AG04450 (cell line): ENCODE measurements at regions not wholly inside any gene's neighbourhood (a gene's known extent, or its start where the extent isn't known, plus 50 kb on each side); places are given as distances from the start of the nearest gene placed in this dataset.

Experiments used
- CTCF ChIA-PET: fragments of 300-600, 350-600 bp; formaldehyde crosslinking; extraction: SDS; loops from one replicate; lab custom pipeline; 2022; ENCODE audit warnings: antibody characterized with exemption, inconsistent platforms; lab: Charles Lee
- POLR2A ChIA-PET: fragments of 350-600 bp; formaldehyde crosslinking; extraction: SDS; loops from one replicate; lab custom pipeline; 2021; ENCODE audit warnings: antibody characterized with exemption, inconsistent platforms; lab: Yijun Ruan, JAX
- DNase-seq: peaks from one replicate; pipeline ENCODE4 v3.0.0-alpha.2; 2011; ENCODE audit warnings: low read depth, low spot score
- H3K27ac ChIP-seq: one replicate; pipeline ENCODE4 v1.5.1; 2012; ENCODE audit warnings: low read depth, low read length, control low read depth
- H3K27me3 ChIP-seq: one replicate; pipeline ENCODE4 v1.6.0; 2012; ENCODE audit warnings: low read length; ENCODE audit not compliant: control insufficient read depth, insufficient read depth
- H3K4me3 ChIP-seq: 2 replicates; pipeline ENCODE4 v1.5.1; 2011; ENCODE audit warnings: mild to moderate bottlenecking, low read depth, low read length, control low read depth
- H3K9me3 ChIP-seq: 2 replicates; pipeline ENCODE4 v1.5.1; 2012; ENCODE audit warnings: low read length; ENCODE audit not compliant: control insufficient read depth, insufficient read depth
- TF ChIP-seq, protein P1 (sequence below): IDR thresholded peaks from 2 replicates; pipeline ENCODE4 v1.5.1; 2011; ENCODE audit warnings: low read depth, low read length, control low read depth, inconsistent platforms

DNA sequence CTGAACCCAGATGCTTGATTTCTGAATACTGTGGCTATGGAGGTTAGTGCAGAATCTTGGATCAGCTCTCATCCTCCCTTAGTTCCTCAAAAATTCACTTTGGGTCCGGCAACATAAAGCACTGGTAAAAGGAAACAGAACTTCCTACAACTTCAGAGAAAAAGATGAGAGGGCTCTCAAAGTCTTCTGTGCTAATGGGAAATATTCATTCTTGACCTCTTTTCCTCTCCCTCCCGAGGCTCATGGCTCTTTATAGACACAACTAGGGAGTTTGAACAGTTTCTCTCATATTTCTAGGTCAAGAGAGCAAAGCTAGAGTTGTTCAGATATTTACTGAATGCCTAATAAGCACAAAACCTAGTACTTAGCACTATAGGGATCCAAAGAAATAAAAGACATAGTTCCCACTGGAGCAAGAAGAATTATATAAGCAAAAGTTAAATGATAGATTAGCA is 124.1 kb upstream of the TCF21 start:
- Histone ChIP-seq H3K27me3 (no peaks in the 10 kb centered on the region), H3K4me3 (no peak overlapping the region), H3K27ac (peak overlapping the region; percentile 47), H3K9me3 (no peaks in the 10 kb centered on the region)
- CTCF ChIA-PET, result no interaction called here
- no peak for DNase-seq
- TF ChIP-seq, protein P1, sequence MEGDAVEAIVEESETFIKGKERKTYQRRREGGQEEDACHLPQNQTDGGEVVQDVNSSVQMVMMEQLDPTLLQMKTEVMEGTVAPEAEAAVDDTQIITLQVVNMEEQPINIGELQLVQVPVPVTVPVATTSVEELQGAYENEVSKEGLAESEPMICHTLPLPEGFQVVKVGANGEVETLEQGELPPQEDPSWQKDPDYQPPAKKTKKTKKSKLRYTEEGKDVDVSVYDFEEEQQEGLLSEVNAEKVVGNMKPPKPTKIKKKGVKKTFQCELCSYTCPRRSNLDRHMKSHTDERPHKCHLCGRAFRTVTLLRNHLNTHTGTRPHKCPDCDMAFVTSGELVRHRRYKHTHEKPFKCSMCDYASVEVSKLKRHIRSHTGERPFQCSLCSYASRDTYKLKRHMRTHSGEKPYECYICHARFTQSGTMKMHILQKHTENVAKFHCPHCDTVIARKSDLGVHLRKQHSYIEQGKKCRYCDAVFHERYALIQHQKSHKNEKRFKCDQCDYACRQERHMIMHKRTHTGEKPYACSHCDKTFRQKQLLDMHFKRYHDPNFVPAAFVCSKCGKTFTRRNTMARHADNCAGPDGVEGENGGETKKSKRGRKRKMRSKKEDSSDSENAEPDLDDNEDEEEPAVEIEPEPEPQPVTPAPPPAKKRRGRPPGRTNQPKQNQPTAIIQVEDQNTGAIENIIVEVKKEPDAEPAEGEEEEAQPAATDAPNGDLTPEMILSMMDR, result no peak
- POLR2A ChIA-PET, result no interaction called here

GRCh38 chr6:133767357-133767970 is 121.4 kb upstream of the TCF21 start:
- DNase-seq, result no peak
- no peaks in the 10 kb centered on the region for H3K9me3 ChIP-seq
- ChIA-PET CTCF (no interaction called here), POLR2A (no interaction called here)
- no peak overlapping the region for H3K27ac ChIP-seq
- TF ChIP-seq, protein P1, result no peak
- no peaks in the 10 kb centered on the region for H3K27me3 ChIP-seq
- no peak overlapping the region for H3K4me3 ChIP-seq

GRCh38 chr6:133768656-133769295 is 120.1 kb upstream of the TCF21 start:
- Histone ChIP-seq H3K4me3 (no peak overlapping the region), H3K9me3 (no peaks in the 10 kb centered on the region), H3K27me3 (no peaks in the 10 kb centered on the region), H3K27ac (no peak overlapping the region)
- TF ChIP-seq, protein P1, result no peak
- POLR2A ChIA-PET, result no interaction called here
- CTCF ChIA-PET, result no interaction called here
- no peak for DNase-seq

GRCh38 chr6:133769463-133769862 is 119.5 kb upstream of the TCF21 start:
- POLR2A ChIA-PET, result no interaction called here
- TF ChIP-seq, protein P1, result no peak
- Histone ChIP-seq H3K27ac (no peak overlapping the region), H3K9me3 (no peaks in the 10 kb centered on the region), H3K27me3 (no peaks in the 10 kb centered on the region), H3K4me3 (no peak overlapping the region)
- DNase-seq, result no peak
- CTCF ChIA-PET, result no interaction called here

GRCh38 chr6:133772567-133772966 is 116.3 kb upstream of the TCF21 start:
- H3K9me3 ChIP-seq, result no peaks in the 10 kb centered on the region
- DNase-seq, result no peak
- no peaks in the 10 kb centered on the region for H3K27me3 ChIP-seq
- ChIA-PET CTCF (interaction anchor here (1.1 kb wide), 1 partner anchor 149 kb away, joined by 3 read pairs; no protein-coding TSS in a partner anchor), POLR2A (interaction anchor here (0.7 kb wide), 1 partner anchor 336 kb away, joined by 3 read pairs; no protein-coding TSS in a partner anchor)
- H3K4me3 ChIP-seq, result no peak overlapping the region
- H3K27ac ChIP-seq, result no peak overlapping the region
- TF ChIP-seq, protein P1, result no peak
